ENCODE measurements at regions not wholly inside any gene's neighbourhood (a gene's known extent, or its start where the extent isn't known, plus 50 kb on each side); places are given as distances from the start of the nearest gene placed in this dataset.

DNA sequence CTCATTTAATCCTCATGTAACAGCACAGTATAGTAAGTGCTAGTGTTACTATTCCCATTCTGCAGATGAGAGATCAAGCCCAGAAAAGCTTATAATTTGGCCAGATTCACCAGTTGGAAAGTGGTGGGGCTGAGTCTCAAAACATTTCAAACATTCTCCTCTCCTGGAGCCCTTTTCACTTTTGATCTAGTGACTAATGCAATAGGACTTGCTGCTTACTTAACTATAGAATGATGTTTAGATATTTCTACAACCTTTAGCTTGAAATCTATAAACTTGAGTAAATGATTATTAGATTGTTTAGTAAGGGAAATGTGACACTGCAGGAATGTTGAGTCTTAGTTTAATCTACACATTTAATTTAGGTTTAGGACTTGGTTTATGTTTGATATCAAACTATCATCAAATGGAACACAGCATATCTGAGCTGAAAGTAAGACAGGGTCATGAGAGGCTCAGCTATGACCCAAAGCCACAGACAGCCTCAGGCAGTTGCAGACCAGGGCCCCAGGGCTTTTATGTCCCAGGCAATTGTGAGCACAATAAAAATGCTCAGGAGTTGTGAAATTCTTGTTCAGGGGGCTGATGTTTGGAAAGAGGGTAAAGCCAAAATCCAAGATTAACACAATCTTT lies 199.5 kb upstream of the HS3ST1 start:
- no peak for DNase-seq (ENCODE audit: low read depth)

DNA sequence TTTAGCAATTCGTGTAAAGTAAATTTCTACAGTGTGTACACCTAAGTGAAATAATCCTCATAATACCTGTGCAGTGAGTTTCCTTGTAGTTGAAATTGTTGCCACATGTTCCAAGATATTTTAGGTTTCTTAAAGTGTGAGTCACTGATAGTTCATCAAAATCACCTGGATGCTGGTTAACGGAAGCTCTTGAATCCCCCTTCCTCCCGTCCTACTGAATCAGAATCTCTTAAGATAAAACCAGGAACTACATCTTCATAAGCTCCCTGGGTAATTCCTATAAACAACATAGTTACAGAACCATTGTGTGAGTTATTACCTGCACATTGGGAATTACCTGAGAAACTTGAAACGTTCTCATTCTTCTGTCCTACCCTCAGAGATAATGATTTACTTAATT lies 197.4 kb upstream of the HS3ST1 start:
- no peak for DNase-seq (ENCODE audit: low read depth)

DNA sequence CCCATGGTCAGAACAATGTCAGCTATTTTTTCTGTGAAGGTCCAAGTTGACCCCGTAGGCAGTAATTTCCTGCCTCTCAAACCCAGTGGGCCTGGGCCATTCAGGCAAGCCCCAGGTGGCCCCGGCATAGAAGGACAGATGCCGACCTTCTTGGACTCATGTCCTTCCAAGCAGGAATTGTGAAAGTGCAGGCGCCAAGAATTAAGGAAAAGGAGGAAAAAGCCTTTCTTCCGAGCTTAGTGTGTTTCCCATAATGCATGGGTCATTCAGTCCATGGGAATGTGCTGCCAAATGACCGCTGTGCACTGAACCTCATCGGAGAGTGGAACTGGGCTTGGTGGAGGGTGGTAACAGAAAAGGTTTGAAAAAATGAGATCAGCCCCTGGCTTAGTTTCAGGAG lies 196.5 kb upstream of the HS3ST1 start:
- no peak for DNase-seq (ENCODE audit: low read depth)

DNA sequence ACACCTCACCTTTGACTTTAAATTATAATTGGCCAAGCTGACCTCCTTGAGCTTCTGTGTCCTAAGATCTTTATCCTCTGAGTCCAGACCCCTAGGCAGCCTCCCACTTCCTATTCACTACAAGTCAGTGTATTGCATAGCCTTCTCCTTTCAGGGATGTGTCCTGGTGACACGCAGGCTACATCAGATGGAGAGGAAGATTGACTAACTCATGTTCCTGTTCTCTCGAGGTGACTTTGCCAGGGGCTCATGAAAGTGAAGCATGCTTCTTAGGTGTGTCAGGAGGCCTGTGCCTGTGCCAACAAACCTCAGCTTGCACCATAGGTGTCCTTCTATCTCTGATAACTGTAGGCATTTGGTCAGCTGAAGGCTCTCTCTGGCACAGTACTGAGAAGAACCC lies 195.7 kb upstream of the HS3ST1 start:
- no peak for DNase-seq (ENCODE audit: low read depth)

DNA sequence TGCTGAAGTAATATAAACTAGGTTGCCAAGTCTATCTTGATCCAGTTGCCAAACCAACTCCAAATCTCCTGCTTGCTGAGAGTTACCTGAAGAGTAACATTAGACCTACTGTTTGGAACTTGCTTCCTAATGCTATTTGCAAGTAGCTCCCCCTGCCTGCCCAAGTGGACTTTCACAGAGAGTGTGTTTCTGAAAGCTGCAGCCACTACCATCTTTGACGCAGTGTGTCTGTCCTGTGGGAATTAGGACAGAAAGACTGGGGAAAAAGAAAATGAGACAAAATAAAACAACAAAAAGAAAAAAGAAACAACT lies 195.0 kb upstream of the HS3ST1 start:
- DNase-seq (ENCODE audit: low read depth): no peak

DNA sequence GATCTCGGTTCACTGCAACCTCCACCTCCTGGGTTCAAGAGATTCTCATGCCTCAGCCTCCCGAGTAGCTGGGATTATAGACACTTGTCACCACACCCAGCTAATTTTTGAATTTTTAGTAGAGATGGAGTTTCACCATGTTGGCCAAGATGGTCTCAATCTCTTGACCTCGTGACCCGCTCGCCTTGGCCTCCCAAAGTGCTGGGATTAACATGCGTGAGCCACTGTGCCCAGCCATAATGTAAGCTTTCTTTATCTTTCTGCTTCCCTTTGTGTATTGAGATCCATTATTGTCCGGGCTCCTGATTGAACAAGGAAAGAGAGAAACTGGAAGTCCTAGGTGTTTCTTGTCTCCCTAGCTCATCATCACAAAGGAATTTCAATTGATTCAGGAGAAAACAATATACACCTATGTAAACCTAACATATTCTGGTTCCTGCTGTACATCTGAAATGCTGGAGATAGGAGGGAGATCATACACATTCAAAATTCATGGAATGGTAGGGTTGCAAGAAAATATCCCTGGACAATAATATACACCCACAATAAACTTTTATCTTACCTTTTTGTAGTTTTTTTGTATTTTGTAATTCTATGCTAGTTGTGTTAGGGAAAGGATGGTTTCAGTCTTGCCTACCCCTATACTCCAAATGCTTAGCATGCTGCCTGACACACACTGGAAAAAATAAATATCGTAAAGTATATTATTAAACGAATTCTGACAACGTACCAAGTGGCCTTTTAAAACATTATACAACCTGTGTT lies 194.4 kb upstream of the HS3ST1 start:
- no peak for DNase-seq (ENCODE audit: low read depth)

DNA sequence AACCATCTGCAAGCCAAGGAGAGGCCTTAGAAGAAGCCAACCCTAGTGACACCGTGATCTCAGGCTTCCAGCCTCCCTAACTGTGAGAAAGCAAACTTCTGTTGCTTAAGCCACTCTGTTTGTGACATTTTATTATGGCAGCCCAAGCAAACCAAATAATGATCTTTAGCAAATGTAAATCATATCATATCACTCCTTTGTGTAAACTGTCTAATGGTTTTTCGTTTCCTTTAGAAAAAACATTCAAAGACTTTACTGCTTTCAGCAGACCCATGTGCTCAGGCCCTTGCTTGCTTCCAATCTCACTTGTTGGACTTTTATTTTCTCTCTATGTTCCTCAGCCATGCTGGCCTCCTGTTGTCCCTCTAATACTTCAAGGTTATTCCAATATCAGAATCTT lies 192.2 kb upstream of the HS3ST1 start:
- DNase-seq (ENCODE audit: low read depth): no peak

DNA sequence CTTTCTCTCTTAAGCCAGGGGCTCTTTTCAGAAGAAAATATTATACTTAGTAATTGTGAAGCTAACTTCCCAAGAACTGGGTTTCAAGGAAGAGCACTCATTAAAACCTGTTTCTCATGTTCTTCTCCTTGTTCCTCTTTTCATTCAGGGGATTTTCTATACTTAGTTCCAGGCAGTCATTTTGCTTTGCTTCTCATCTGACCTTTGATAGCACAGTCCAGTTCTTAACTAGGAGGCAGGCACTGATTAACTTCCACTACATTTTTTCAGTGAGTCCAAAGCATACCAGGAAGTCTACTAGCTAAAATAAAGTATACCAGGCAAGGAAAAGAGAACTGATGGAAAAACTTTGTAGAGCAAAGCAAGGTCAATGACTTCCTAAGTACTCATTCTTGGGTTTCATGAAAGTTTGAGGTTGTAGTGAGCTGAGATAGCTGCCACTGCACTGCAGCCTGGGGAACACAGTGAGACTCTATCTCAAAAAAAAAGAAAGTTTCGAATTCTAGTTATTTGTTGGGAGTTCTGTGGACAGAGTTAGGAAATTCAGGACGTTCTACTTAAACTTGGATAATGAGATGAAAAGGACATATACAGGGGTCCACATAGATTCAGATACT lies 190.1 kb upstream of the HS3ST1 start:
- no peak for DNase-seq (ENCODE audit: low read depth)

DNA sequence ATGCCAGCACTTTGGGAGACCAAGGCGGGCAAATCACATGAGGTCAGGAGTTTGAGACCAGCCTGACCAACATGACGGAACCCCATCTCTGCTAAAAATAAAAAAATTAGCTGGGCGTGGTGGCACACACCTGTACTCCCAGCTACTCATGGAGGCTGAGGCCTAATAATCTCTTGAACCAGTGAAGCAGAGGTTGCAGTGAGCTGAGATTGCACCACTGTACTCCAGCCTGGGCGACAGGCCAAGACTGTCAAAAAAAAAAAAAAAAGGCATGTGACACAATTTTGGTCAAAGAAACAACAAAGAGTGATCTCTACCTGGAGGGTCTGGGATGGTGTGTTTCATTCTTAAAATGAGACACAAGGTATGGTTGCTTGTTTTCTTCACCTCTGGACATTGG lies 188.2 kb upstream of the HS3ST1 start:
- no peak for DNase-seq (ENCODE audit: low read depth)

DNA sequence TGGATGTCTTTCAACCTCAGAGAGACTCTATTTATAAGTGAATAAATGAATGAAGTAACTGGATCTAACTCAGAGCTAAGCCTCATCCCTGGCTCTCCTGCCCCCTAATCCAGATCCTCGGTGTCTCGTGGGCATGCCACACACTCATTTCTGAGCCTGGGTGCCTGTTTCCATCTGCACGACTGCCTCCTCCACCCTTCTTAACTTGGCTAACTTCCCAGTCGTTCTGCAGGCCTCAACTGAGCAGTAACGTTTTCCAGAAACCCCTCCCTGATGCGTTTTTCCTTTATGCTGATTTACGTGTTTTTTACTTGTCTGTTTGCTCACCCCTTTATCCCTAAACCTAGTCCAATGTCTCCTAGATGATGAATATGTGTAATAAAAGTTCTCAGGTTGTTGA lies 186.9 kb upstream of the HS3ST1 start:
- no peak for DNase-seq (ENCODE audit: low read depth)

DNA sequence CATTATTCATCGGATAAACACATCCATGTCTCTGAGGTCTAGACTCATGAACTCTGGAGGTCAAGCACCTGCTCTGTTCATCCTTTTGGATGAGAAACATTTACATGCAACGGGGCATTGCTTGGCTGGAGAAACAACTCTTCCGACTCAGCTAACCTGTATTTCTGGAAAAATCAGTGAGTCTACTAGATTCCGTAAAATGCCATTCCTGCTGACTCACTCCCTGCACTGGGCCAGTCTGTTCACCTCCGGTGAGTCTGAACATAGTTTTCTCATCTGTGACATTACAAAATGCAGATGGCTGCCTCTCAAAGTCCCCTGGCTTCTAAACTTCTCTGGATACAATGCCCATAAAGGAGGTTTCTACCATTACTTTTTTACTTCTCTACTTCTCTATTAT lies 185.7 kb upstream of the HS3ST1 start:
- no peak for DNase-seq (ENCODE audit: low read depth)

DNA sequence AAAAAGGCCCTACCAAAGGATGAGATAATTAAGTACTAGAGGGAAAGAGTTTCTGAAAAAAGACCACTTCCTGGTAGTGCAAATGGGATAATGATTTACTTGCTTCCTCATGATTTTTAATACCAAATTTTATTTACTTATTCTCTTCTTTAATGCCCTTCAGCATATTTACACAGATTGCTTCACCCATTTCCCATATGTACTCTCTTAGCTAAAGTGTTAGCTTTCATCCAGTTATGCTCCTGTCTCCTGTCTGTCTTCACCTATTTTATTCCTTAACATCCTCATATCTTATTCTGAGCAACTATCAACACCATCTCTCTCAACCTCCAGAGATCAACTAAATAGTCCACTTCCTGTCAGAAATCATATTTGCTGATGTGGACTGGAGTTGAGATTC lies 183.2 kb upstream of the HS3ST1 start:
- DNase-seq (ENCODE audit: low read depth): no peak

DNA sequence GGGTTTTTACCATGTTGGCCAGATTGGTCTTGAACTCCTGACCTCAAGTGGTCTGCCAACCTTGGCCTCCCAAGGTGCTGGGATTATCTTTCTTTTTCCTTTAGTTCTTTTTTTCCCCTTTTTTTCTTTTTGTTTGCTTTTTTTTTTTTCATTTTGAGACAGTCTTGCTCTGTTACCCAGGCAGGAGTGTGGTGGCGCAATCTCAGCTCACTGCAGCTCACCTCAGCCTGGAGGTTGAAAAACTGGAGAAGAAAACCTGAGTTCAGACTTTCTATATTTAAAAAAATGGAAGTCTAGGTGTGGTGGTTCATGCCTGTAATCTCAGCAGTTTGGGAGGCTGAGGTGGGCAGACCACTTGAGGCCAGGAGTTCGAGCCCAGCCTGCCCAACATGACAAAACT lies 181.1 kb upstream of the HS3ST1 start:
- no peak for DNase-seq (ENCODE audit: low read depth)

DNA sequence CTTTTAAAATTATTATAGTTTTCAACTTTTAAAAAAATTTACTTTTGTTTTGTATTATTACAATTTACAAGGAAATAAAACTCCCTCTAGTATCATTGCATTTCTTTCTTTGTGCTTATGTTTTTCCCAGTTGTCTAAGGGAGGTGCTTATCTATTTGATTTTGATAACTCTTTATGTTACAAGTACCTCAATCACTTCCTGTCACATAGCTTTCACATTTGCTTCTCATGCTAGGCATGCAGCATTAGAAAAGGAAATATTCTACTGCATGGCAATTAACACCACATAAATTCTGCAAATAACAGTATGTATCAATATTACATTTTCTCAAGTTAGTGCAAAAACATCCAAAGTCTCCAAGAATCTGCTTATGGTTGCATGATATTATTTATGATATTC lies 180.3 kb upstream of the HS3ST1 start:
- no peak for DNase-seq (ENCODE audit: low read depth)

DNA sequence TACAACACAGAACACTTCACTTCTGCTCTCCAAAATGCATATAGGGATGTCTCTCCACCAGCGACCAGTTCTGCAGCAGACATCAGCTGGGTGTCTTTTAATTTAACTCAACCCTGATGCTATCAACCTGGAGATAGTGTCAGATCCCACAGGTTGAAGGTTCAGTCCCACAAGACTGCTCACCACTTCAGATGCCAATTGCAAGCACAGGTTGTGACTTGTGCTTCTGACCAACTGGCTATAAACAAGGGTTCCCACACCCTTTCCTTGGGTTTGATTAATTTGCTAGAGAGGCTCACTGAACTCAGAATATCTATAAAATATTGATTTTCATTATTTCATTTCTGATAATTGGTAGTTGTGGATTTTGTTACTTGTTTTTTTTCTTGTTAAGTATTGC lies 177.4 kb upstream of the HS3ST1 start:
- no peak for DNase-seq (ENCODE audit: low read depth)

DNA sequence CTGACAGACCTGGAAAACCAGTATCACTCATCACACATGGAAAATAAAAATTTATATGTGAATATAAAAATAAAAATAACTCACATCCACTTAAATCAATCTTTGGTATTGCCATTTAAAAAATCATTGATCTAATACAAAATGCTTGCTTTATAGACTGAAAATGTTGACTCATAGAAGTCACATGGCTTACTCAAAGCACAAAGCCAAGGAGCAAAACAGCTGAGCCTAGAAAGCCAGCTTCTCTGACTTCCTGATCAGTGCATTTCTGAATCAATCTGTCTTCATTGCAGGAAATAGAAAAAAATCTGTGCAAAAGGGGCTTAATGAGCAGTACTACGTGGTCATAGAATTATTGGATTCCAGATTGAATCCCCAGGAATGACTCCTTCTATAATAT lies 176.9 kb upstream of the HS3ST1 start:
- no peak for DNase-seq (ENCODE audit: low read depth)

DNA sequence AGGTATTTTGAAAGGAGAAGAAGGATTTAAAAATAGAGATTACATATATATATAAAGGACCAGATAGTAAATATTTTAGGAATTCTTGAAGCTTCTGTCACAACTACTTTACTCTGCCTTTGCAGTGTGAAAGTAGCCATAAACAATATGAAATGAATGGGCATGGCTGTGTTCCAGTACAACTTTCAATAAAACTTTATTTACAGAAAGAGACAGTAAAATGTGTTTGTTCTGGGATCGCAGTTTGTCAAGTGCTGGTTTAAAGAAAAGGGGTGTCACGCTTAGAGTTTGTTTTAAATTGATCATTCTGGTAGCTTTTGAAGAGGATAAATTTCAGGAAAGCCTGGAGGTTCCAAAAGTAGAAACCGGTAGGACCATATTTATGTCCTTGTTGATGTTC lies 176.1 kb upstream of the HS3ST1 start:
- DNase-seq (ENCODE audit: low read depth): no peak

DNA sequence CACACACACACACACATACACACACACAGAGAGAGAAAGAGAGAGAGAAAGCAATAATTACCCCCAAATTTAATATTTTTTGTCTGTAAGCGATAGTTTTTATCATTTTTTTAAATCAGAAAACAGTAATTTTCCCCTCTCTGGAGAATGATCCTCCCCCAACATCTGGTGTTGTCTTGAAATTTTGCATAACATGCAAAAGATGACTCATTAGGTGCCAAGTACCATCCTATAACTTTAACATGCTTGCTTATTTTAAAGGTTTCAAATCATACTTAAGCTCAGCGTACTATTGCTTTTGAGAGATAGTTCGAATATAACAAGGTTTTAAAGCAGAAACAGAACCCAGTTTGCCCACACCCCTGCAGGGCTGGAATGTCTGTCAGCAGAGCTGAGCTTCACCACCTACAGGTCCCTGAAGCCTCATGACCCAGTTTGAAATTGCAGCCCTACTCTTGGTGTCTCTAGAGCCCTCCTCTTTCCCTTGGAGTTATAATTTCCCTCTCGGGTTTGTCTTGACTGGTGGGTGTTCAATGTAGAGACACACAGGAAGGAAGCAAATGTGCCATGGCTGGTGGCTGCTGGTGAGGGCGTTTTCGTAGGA lies 175.0 kb upstream of the HS3ST1 start:
- DNase-seq (ENCODE audit: low read depth): no peak

DNA sequence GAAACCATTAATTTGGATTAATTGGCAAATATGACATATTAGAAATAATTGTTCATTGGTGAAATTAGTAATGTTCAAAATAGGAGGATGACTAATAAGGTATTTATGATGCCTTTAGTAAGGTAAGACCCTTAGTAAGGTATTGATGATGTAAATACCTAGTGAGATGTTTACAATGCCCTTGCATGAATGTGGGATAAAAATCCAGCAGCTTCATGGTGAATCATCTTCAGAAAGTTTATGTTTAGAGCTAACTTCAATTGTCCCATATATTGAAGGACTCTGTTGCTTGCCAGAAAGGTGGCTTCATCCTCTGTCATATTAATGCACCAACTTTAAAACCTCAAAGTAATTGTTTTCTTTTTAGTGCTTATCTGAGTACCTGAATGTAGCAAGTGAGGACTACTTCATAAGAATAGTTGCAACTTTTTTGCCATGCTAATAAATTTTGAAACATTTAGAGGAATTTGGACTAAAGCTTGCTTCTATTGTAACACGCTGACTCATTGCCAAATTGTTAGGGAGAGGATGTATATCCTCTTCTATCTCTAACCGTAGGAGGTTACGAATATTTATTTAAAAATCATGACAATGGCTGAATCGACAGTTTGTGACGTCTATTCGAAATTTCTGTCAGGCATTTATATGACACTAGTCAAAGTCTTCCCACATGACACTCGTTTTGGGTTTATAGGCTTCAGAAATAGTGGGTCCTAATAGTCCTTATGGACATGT lies 174.1 kb upstream of the HS3ST1 start:
- DNase-seq (ENCODE audit: low read depth): no peak

DNA sequence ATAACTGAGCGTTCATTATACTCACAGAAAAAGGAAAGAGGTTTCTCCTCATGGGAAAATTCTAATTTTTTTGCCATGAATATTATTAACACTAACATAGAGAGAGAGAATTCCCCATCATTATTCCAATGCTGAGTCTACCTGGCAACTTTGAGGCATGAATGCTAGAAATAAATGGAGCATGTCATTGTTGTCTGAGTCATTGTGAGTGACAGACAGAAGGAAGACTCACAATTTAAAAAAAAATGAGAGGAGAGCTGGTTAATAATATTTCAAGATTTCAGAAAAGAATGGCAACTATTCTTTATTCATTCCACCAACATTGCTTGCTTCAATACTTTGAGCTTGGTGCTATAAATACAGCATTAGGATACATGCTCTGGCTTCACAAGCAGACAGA lies 170.4 kb upstream of the HS3ST1 start:
- no peak for DNase-seq (ENCODE audit: low read depth)

DNA sequence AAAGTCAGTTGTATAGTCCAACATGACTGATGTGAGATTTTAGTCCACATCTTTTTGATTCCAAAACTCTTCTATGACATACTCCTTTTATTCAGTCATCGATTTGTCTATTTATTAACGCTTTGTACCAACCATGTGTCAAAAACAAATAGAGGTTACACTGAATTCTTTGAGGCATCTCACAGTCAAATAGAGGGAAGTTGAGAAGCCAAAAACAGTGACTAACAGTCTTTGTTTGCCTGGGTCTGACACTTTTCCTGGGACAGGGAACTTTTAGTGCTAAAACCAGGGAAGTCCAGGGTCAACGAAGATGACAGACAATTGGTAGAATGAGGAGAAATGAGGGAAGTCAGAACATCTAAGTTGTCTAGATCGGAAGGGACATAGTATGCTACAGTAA lies 169.9 kb upstream of the HS3ST1 start:
- DNase-seq (ENCODE audit: low read depth): no peak

DNA sequence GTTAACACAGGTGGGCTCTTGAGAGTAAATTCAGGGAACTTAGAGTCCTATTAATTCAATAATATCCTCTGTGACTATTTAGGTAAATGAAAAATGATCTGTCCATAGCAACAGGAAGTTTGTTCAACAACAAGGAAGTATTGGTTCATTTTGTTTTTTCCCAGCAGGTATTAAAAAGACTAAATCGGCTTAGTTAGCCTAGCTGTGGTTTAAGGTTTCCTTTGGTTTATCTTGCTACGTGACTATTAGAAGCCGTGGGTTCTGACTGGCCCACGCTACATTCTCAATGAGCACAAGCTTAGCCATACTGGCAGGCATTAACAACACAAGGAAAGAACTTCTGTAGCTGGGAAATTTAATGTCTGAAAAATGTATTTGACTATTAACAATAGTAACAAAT lies 168.8 kb upstream of the HS3ST1 start:
- no peak for DNase-seq (ENCODE audit: low read depth)

DNA sequence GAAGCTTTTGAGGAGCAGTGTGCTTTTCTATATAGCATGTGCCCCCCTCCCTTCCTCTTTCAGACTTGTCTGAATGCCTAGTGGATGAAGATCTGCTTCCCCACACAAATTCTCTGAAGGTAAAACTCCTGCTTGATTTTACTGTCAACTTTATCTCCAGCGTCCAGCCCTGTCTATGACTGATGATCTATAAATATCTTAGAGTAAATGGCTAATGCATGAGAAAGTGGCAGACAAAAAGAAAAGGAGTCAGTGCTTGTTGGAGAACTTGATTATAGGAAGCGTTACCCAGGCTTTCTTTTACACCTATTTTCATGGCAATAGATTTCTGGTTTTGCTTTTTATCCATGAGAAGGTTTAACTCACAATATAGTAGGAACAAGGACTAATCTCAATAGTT lies 168.3 kb upstream of the HS3ST1 start:
- DNase-seq (ENCODE audit: low read depth): no peak
